ENCODE measurements at regions not wholly inside any gene's neighbourhood (a gene's known extent, or its start where the extent isn't known, plus 50 kb on each side); places are given as distances from the start of the nearest gene placed in this dataset.

- DNase-seq (ENCODE audit: low read depth, low spot score) = peak; percentile 19
Measured at GRCh38 chr7:16978358-16979244, 96.8 kb upstream of the AGR3 start.

- no peak for DNase-seq (ENCODE audit: low read depth, low spot score)
Measured at GRCh38 chr7:16980539-16980938, 98.8 kb upstream of the AGR3 start.

GRCh38 chr7:16982640-16983350, 101.0 kb upstream of the AGR3 start:
- no peak for DNase-seq (ENCODE audit: low read depth, low spot score)

GRCh38 chr7:16984375-16984774, 102.6 kb upstream of the AGR3 start:
- no peak for DNase-seq (ENCODE audit: low read depth, low spot score)

- no peak for DNase-seq (ENCODE audit: low read depth, low spot score)
Measured at GRCh38 chr7:16985621-16986020, 103.8 kb upstream of the AGR3 start.

- no peak for DNase-seq (ENCODE audit: low read depth, low spot score)
Measured at GRCh38 chr7:16986755-16987154, 105.0 kb upstream of the AGR3 start.

- peak; percentile 75 for DNase-seq (ENCODE audit: low read depth, low spot score)
Measured at GRCh38 chr7:16989811-16990413, 108.1 kb upstream of the AGR3 start.

GRCh38 chr7:16991551-16991950, 109.8 kb upstream of the AGR3 start:
- DNase-seq (ENCODE audit: low read depth, low spot score) = no peak

GRCh38 chr7:16993543-16993942, 111.8 kb upstream of the AGR3 start:
- no peak for DNase-seq (ENCODE audit: low read depth, low spot score)

GRCh38 chr7:16998481-16999051, 116.8 kb upstream of the AGR3 start:
- DNase-seq (ENCODE audit: low read depth, low spot score) = no peak

GRCh38 chr7:16999541-17000267, 117.9 kb upstream of the AGR3 start:
- DNase-seq (ENCODE audit: low read depth, low spot score) = no peak

GRCh38 chr7:17005271-17005670, 123.5 kb upstream of the AGR3 start:
- no peak for DNase-seq (ENCODE audit: low read depth, low spot score)

GRCh38 chr7:17007841-17008240, 126.1 kb upstream of the AGR3 start:
- no peak for DNase-seq (ENCODE audit: low read depth, low spot score)

- peak; percentile 10 for DNase-seq (ENCODE audit: low read depth, low spot score)
Measured at GRCh38 chr7:17009007-17009719, 127.4 kb upstream of the AGR3 start.

- DNase-seq (ENCODE audit: low read depth, low spot score) = no peak
Measured at GRCh38 chr7:17009933-17010332, 128.2 kb upstream of the AGR3 start.

GRCh38 chr7:17010637-17011300, 129.0 kb upstream of the AGR3 start:
- DNase-seq (ENCODE audit: low read depth, low spot score) = no peak

- DNase-seq (ENCODE audit: low read depth, low spot score) = no peak
Measured at GRCh38 chr7:17013204-17013603, 131.4 kb upstream of the AGR3 start.

GRCh38 chr7:17014686-17015085, 132.9 kb upstream of the AGR3 start:
- no peak for DNase-seq (ENCODE audit: low read depth, low spot score)

- no peak for DNase-seq (ENCODE audit: low read depth, low spot score)
Measured at GRCh38 chr7:17015598-17016031, 133.8 kb upstream of the AGR3 start.

- DNase-seq (ENCODE audit: low read depth, low spot score) = no peak
Measured at GRCh38 chr7:17016402-17017010, 134.7 kb upstream of the AGR3 start.

Data from pulmonary artery endothelial cell (primary cell).